Vagina (tissue), 2 donors: ENCODE measurements at regions not wholly inside any gene's neighbourhood (a gene's known extent, or its start where the extent isn't known, plus 50 kb on each side); places are given as distances from the start of the nearest gene placed in this dataset.
"Not testable (repeated sequence)": the region's sequence is repeated elsewhere in the genome, so short reads cannot be mapped to it uniquely, and the experiment has no call there.

Source experiments
- POLR2A ChIP-seq, 2 donors: fragments of 450-650 bp; IDR thresholded peaks; one replicate each; pipeline ENCODE4 v1.6.1; 2017; ENCODE audit warnings: antibody characterized with exemption in 2 of 2, mild to moderate bottlenecking in 2 of 2, moderate library complexity in 2 of 2
- TF ChIP-seq, protein P1 (sequence below), 3 experiments: fragments of 450-650 bp in 2 of 3; fragments of 200-600 bp in 1 of 3; sonication (generic) in 1 of 3; IDR thresholded peaks; one replicate each; pipeline ENCODE4 v1.5.1; 2017 to 2019; ENCODE audit warnings: antibody characterized with exemption in 3 of 3, mild to moderate bottlenecking in 2 of 3, moderate library complexity in 2 of 3

DNA sequence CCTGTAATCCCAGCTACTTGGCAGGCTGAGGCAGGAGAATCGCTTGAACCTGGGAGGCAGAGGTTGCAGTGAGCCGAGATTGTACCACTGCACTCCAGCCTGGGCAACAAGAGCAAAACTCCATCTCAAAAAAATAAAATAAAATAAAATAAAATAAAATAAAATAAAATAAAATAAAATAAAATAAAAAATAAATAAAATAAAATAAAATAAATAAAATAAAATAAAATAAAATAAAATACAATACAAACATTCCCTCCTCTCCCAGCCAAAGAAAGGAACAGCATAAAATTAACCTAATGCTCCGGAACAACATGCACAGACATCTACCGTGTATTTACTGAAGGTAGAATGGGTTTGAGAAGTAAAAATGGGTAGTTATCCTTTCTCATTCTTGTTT, 521.9 kb upstream of the FAM174A start:
- TF ChIP-seq POLR2A (IDR thresholded peaks at IDR 0.05) = not testable (repeated sequence)
- TF ChIP-seq, protein P1, sequence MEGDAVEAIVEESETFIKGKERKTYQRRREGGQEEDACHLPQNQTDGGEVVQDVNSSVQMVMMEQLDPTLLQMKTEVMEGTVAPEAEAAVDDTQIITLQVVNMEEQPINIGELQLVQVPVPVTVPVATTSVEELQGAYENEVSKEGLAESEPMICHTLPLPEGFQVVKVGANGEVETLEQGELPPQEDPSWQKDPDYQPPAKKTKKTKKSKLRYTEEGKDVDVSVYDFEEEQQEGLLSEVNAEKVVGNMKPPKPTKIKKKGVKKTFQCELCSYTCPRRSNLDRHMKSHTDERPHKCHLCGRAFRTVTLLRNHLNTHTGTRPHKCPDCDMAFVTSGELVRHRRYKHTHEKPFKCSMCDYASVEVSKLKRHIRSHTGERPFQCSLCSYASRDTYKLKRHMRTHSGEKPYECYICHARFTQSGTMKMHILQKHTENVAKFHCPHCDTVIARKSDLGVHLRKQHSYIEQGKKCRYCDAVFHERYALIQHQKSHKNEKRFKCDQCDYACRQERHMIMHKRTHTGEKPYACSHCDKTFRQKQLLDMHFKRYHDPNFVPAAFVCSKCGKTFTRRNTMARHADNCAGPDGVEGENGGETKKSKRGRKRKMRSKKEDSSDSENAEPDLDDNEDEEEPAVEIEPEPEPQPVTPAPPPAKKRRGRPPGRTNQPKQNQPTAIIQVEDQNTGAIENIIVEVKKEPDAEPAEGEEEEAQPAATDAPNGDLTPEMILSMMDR (IDR thresholded peaks at IDR 0.05) = not testable (repeated sequence)
